Femur (tissue), 1 donor: ENCODE measurements at regions not wholly inside any gene's neighbourhood (a gene's known extent, or its start where the extent isn't known, plus 50 kb on each side); places are given as distances from the start of the nearest gene placed in this dataset.

ENCODE experiments used
- DNase-seq: peaks from one replicate; pipeline ENCODE4 v3.0.0-alpha.2; 2017

GRCh38 chr3:5071061-5071460 is 51.0 kb upstream of the ARL8B start:
- DNase-seq, result no peak

DNA sequence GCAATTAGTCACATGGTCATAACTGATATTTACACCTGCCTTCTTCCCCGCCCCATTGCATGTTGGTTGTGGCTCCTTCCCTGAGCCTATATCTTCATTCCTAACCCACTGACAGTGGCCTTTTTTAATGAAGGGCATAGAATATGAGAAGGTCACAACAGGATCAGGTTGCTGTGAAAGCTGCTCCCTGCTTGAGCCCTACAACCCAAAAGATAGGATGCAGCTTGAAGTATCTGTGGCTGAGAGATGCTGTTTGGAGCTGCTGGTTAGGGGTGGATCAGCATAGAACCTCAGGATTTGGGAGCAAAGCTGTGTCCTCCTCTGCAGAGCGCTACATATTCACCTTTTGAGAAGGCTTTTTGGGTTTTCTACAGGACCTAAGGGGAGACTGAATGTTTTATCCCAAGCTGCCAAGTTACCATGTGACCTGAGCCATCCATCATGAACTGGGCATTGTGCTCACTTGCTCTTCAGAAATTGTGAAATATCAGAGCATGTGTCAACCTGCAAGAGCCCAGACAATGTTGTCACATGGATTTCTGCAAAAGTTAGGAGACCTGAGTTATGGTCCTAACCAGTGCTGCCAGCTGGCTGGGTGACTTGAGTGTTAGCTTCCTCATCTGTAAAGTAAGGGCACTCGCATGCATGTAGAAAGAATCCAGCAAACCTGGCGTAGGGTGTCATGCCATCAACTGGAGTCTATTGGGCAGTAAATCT is 49.8 kb upstream of the ARL8B start:
- DNase-seq, result no peak
